ENCODE measurements at regions not wholly inside any gene's neighbourhood (a gene's known extent, or its start where the extent isn't known, plus 50 kb on each side); places are given as distances from the start of the nearest gene placed in this dataset.

DNA sequence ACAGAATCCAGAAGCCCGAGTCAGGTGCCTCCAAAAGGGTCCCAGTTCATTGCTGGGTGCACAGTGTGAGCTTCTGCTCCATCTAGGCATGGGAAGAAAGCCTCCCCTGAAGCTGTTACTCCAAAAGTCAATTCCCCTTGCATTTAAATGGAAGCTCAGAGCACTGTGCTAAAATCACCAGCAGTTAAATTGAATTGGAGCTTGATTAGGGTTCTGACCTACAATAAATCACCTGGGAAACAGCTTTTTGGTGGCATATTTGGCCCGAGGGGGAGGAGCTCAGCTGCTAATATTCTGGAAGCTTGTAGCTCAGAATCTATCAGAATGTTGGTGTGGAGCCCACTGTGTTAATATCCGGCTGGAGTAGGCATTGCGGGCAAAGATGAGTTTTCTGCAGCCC, 87.1 kb upstream of the RGMA start:
- intact Hi-C loops (cut with DNase I) = no loop called here
- WGBS, 2 donors = 72 to 80% methylated on average over 3 of the region's 4 CpGs
- no peak for DNase-seq

DNA sequence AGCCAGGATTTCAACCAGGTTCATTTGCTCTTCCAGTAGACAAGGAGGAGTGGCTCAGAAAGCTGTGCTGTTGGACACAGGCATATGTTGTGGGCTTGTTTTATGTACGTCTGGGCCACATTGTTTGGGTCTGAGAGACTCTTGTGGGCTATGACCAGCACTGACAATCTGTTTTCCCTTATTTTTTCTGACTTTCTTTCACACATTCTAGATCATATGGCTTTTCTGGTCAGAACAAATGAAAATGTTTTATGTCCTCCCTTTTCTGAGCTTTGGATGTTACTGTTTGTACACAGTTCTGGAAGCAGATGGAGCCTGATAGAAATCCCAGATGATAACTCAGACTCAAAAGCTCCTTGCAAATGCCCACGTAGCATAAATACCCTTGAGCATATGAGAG, 85.8 kb upstream of the RGMA start:
- DNase-seq = no peak
- Histone ChIP-seq H3K27me3 (peaks cover 0 to 22% (median 0%) of the 10 kb centered on the region in 4 donors), H3K36me3 (no peaks in the 10 kb centered on the region), H3K4me3 (no peak overlapping the region), H3K4me1 (peaks cover 0 to 28% (median 8%) of the 10 kb centered on the region in 3 donors), H3K9me3 (no peaks in the 10 kb centered on the region), H3K27ac (no peak overlapping the region)
- intact Hi-C loops (cut with DNase I) = no loop called here
- no peak for TF ChIP-seq POLR2A (IDR thresholded peaks at IDR 0.05)
- TF ChIP-seq, protein P1, sequence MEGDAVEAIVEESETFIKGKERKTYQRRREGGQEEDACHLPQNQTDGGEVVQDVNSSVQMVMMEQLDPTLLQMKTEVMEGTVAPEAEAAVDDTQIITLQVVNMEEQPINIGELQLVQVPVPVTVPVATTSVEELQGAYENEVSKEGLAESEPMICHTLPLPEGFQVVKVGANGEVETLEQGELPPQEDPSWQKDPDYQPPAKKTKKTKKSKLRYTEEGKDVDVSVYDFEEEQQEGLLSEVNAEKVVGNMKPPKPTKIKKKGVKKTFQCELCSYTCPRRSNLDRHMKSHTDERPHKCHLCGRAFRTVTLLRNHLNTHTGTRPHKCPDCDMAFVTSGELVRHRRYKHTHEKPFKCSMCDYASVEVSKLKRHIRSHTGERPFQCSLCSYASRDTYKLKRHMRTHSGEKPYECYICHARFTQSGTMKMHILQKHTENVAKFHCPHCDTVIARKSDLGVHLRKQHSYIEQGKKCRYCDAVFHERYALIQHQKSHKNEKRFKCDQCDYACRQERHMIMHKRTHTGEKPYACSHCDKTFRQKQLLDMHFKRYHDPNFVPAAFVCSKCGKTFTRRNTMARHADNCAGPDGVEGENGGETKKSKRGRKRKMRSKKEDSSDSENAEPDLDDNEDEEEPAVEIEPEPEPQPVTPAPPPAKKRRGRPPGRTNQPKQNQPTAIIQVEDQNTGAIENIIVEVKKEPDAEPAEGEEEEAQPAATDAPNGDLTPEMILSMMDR (IDR thresholded peaks at IDR 0.05) = no peak
- 63 to 81% methylated on average over 2 of the region's 2 CpGs for WGBS, 2 donors

More for the DNA sequence above, 87.1 kb upstream of the RGMA start:
- no peak overlapping the region for H3K27ac ChIP-seq
- no peak overlapping the region for H3K4me3 ChIP-seq
- H3K27me3 ChIP-seq = peaks cover 0 to 29% (median 0%) of the 10 kb centered on the region in 4 donors
- H3K9me3 ChIP-seq = no peaks in the 10 kb centered on the region
- H3K36me3 ChIP-seq = no peaks in the 10 kb centered on the region
- no peak for TF ChIP-seq POLR2A (IDR thresholded peaks at IDR 0.05)
- TF ChIP-seq, protein P1 (IDR thresholded peaks at IDR 0.05) = no peak
- H3K4me1 ChIP-seq = peaks cover 0 to 30% (median 8%) of the 10 kb centered on the region in 3 donors

DNA sequence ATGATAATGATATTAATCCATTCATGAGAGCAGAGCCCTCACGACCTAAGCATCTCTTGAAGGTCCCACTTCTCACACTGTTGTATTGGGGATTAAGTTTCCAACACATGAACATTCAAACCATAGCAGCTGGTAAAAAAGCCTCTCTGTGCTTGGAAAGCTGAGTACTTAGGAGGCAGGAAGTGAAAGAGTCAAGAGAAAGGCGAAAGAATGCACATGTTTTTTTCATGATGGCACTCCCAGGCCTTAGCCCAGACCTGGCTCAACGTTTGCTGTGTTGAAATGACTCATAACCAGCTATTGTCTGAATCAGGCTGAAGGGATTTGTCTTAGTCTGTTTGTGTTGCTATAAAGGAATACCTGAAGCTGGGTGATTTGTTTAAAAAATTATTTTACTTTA, 84.4 kb upstream of the RGMA start:
- Histone ChIP-seq H3K4me1 (peaks cover 0 to 14% (median 8%) of the 10 kb centered on the region in 3 donors), H3K27me3 (peaks cover 0 to 10% (median 0%) of the 10 kb centered on the region in 4 donors), H3K9me3 (no peaks in the 10 kb centered on the region), H3K4me3 (no peak overlapping the region), H3K27ac (peak overlapping the region in 2 of 4 donors; percentile 47), H3K36me3 (no peaks in the 10 kb centered on the region)
- DNase-seq = no peak
- intact Hi-C loops (cut with DNase I) = no loop called here
- 14 to 15% methylated on average over 3 of the region's 3 CpGs for WGBS, 2 donors
- TF ChIP-seq, protein P1 (IDR thresholded peaks at IDR 0.05) = no peak
- TF ChIP-seq POLR2A (IDR thresholded peaks at IDR 0.05) = no peak

DNA sequence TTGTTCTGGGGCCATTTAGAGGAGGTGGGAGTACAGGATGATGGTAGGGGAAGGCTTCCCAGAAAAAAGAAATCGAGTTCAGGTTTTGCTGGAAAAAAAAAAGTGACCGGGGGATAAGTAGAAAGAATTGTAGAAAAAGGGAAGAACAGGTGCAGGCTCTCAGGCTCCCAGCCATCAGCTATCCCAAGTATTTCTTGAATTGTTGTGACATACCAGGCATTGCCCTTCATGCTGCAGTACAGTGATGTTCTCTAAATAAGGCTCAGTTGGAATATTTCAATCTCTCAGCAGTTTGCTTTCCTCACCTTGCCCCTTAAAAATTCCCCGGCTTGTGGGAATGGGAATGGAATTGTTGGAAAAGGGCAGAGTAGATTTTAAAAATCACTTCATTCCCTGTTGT, 82.5 kb upstream of the RGMA start:
- H3K27ac ChIP-seq = no peak overlapping the region
- peaks cover 0 to 14% (median 8%) of the 10 kb centered on the region in 3 donors for H3K4me1 ChIP-seq
- TF ChIP-seq POLR2A (IDR thresholded peaks at IDR 0.05) = no peak
- TF ChIP-seq, protein P1 (IDR thresholded peaks at IDR 0.05) = no peak
- intact Hi-C loops (cut with DNase I) = no loop called here
- WGBS, 2 donors = 67 to 82% methylated on average over 2 to 3 of the region's 3 CpGs
- no peaks in the 10 kb centered on the region for H3K9me3 ChIP-seq
- peaks cover 0 to 16% (median 0%) of the 10 kb centered on the region in 4 donors for H3K27me3 ChIP-seq
- H3K36me3 ChIP-seq = no peaks in the 10 kb centered on the region
- no peak overlapping the region for H3K4me3 ChIP-seq
- DNase-seq = no peak

DNA sequence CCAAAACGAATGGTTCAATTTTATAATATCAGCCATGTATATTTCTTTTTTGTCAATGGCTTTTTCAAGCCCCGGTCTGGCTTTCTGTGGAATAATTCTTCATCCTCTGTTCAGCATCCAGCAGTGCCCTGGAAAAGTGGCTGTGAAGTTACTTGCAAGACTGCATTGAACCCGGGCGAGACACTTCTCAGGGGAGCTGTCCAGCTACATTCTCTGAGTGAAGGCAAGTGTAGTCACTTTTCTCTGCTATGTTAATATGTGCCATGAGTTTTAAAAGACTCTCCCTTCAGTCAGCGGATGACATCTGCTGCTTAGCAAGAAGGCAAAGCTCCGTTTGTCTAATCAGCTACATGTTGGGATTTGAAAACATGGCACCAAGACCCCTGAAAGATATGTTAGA, 81.3 kb upstream of the RGMA start:
- Histone ChIP-seq H3K27me3 (peaks cover 0 to 10% (median 0%) of the 10 kb centered on the region in 4 donors), H3K27ac (no peak overlapping the region), H3K9me3 (no peaks in the 10 kb centered on the region), H3K4me3 (no peak overlapping the region), H3K36me3 (no peaks in the 10 kb centered on the region), H3K4me1 (peaks cover 0 to 14% (median 8%) of the 10 kb centered on the region in 3 donors)
- 77 to 79% methylated on average over 6 of the region's 6 CpGs for WGBS, 2 donors
- TF ChIP-seq POLR2A (IDR thresholded peaks at IDR 0.05) = no peak
- TF ChIP-seq, protein P1 (IDR thresholded peaks at IDR 0.05) = no peak
- intact Hi-C loops (cut with DNase I) = no loop called here
- DNase-seq = no peak
